LNCaP clone FGC (cell line): ENCODE measurements at regions not wholly inside any gene's neighbourhood (a gene's known extent, or its start where the extent isn't known, plus 50 kb on each side); places are given as distances from the start of the nearest gene placed in this dataset.
"Not testable (repeated sequence)": the region's sequence is repeated elsewhere in the genome, so short reads cannot be mapped to it uniquely, and the experiment has no call there.

Experiments used
- DNase-seq: peaks from one replicate; pipeline ENCODE4 v3.0.0-alpha.2; 2011; ENCODE audit warnings: low read depth
- H3K4me3 ChIP-seq: 2 replicates; pipeline ENCODE4 v1.5.1; 2011; ENCODE audit warnings: mild to moderate bottlenecking, low read depth, low read length, control low read depth
- CTCF ChIP-seq: IDR thresholded peaks from 2 replicates; pipeline ENCODE4 v1.5.1; 2012; ENCODE audit warnings: mild to moderate bottlenecking; ENCODE audit not compliant: control insufficient read depth, insufficient read depth; ENCODE audit errors: extremely low read depth

GRCh38 chr5:60457233-60457632 is 242.7 kb downstream of the DEPDC1B start:
- H3K4me3 ChIP-seq, result no peak overlapping the region
- DNase-seq, result no peak
- no peak for TF ChIP-seq CTCF

GRCh38 chr5:60455589-60455988 is 244.4 kb downstream of the DEPDC1B start:
- DNase-seq, result no peak
- no peak for TF ChIP-seq CTCF
- no peak overlapping the region for H3K4me3 ChIP-seq

GRCh38 chr5:60454277-60454676 is 245.7 kb downstream of the DEPDC1B start:
- H3K4me3 ChIP-seq, DNase-seq: not testable (repeated sequence)

- TF ChIP-seq CTCF, result no peak
- H3K4me3 ChIP-seq, result no peak overlapping the region
- no peak for DNase-seq
These were observed 246.6 kb downstream of the DEPDC1B start for GRCh38 chr5:60453186-60453976.

GRCh38 chr5:60448600-60448999 is 251.4 kb downstream of the DEPDC1B start:
- DNase-seq, result no peak
- H3K4me3 ChIP-seq, result no peak overlapping the region
- no peak for TF ChIP-seq CTCF

- no peak for TF ChIP-seq CTCF
- DNase-seq, result peak; percentile 84
- H3K4me3 ChIP-seq, result no peak overlapping the region
These were observed 252.5 kb downstream of the DEPDC1B start for GRCh38 chr5:60447488-60447920.

GRCh38 chr5:60446917-60447316 is 253.0 kb downstream of the DEPDC1B start:
- H3K4me3 ChIP-seq, result no peak overlapping the region
- no peak for TF ChIP-seq CTCF
- no peak for DNase-seq
